Esophagus muscularis mucosa (tissue), 4 donors: ENCODE measurements at regions not wholly inside any gene's neighbourhood (a gene's known extent, or its start where the extent isn't known, plus 50 kb on each side); places are given as distances from the start of the nearest gene placed in this dataset.

ENCODE experiments used
- EP300 ChIP-seq: sonication (generic); formaldehyde crosslinking; IDR thresholded peaks from one replicate; pipeline ENCODE4 v1.6.1; 2017; ENCODE audit warnings: antibody characterized with exemption
- POLR2A ChIP-seq: fragments of 450-650 bp; IDR thresholded peaks from one replicate; pipeline ENCODE4 v1.6.1; 2017; ENCODE audit warnings: antibody characterized with exemption, moderate library complexity, mild to moderate bottlenecking, low read depth
- POLR2AphosphoS5 ChIP-seq, 2 donors: sonication (generic); formaldehyde crosslinking; IDR thresholded peaks; one replicate each; pipeline ENCODE4 v1.6.1; 2017; ENCODE audit warnings: antibody characterized with exemption in 2 of 2
- TF ChIP-seq, protein P1 (sequence below), 3 experiments: fragments of 200-600 bp in 2 of 3; fragments of 450-650 bp in 1 of 3; sonication (generic) in 2 of 3; IDR thresholded peaks; one replicate each; pipeline ENCODE4 v1.5.1; 2017 to 2019; ENCODE audit warnings: antibody characterized with exemption in 3 of 3, mild to moderate bottlenecking in 2 of 3, moderate library complexity in 1 of 3

DNA sequence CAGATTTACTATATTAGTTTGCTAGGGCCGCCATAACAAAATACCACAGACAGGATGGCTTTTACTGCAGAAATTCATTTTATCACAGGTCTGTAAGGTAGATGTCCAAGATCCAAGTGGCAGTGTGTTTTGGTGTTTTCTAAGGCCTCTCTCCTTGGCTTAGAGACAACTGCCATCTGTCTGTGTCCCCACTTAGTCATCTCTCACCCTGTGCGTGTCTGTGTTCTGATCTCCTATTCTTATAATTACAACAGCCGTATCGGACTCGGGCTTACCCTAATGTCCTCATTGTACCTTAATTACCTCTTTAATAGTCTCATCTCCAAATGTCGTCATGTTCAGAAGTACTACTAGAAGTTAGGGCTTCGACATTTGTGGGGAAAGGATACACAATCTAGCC is 362.3 kb upstream of the CDH19 start:
- TF ChIP-seq, protein P1, sequence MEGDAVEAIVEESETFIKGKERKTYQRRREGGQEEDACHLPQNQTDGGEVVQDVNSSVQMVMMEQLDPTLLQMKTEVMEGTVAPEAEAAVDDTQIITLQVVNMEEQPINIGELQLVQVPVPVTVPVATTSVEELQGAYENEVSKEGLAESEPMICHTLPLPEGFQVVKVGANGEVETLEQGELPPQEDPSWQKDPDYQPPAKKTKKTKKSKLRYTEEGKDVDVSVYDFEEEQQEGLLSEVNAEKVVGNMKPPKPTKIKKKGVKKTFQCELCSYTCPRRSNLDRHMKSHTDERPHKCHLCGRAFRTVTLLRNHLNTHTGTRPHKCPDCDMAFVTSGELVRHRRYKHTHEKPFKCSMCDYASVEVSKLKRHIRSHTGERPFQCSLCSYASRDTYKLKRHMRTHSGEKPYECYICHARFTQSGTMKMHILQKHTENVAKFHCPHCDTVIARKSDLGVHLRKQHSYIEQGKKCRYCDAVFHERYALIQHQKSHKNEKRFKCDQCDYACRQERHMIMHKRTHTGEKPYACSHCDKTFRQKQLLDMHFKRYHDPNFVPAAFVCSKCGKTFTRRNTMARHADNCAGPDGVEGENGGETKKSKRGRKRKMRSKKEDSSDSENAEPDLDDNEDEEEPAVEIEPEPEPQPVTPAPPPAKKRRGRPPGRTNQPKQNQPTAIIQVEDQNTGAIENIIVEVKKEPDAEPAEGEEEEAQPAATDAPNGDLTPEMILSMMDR (IDR thresholded peaks at IDR 0.05): no peak
- TF ChIP-seq POLR2AphosphoS5 (IDR thresholded peaks at IDR 0.05): no peak
- no peak for TF ChIP-seq EP300
- TF ChIP-seq POLR2A: no peak
